ENCODE measurements at regions not wholly inside any gene's neighbourhood (a gene's known extent, or its start where the extent isn't known, plus 50 kb on each side); places are given as distances from the start of the nearest gene placed in this dataset.

DNA sequence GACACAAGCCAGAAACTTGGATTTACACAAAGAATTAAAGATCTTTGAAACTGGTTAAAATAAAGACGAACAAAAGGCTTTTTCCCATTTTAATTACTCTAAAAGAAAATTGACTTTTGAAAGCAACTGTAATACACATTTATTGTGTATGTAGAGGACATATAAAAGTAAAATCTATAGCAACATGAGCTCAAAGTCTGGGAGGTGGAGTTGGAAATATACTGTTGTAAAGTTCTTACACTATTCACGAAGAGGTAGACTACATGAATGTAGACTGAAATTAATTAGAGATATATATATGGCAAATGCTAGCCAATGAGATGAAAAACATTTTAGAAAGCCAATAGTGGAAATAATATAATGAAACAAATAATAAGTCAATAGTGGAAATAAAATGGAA, 251.0 kb downstream of the AHR start:
- Histone ChIP-seq H3K27me3 (ENCODE audit: control insufficient read depth, insufficient read depth, low read length) (no peaks in the 10 kb centered on the region), H3K9ac (no peak overlapping the region), H3K4me3 (ENCODE audit: low read depth, low read length) (no peak overlapping the region), H3K4me2 (ENCODE audit: low read length) (no peak overlapping the region), H3K9me3 (ENCODE audit: control insufficient read depth, low read length) (no peaks in the 10 kb centered on the region), H3K4me1 (no peaks in the 10 kb centered on the region), H3K36me3 (ENCODE audit: control insufficient read depth, insufficient read depth, low read length) (no peaks in the 10 kb centered on the region), H3K27ac (no peak overlapping the region), H3K79me2 (no peaks in the 10 kb centered on the region), H2AFZ (no peak overlapping the region)
- TF ChIP-seq, protein P1, sequence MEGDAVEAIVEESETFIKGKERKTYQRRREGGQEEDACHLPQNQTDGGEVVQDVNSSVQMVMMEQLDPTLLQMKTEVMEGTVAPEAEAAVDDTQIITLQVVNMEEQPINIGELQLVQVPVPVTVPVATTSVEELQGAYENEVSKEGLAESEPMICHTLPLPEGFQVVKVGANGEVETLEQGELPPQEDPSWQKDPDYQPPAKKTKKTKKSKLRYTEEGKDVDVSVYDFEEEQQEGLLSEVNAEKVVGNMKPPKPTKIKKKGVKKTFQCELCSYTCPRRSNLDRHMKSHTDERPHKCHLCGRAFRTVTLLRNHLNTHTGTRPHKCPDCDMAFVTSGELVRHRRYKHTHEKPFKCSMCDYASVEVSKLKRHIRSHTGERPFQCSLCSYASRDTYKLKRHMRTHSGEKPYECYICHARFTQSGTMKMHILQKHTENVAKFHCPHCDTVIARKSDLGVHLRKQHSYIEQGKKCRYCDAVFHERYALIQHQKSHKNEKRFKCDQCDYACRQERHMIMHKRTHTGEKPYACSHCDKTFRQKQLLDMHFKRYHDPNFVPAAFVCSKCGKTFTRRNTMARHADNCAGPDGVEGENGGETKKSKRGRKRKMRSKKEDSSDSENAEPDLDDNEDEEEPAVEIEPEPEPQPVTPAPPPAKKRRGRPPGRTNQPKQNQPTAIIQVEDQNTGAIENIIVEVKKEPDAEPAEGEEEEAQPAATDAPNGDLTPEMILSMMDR (IDR thresholded peaks at IDR 0.05), result no peak

DNA sequence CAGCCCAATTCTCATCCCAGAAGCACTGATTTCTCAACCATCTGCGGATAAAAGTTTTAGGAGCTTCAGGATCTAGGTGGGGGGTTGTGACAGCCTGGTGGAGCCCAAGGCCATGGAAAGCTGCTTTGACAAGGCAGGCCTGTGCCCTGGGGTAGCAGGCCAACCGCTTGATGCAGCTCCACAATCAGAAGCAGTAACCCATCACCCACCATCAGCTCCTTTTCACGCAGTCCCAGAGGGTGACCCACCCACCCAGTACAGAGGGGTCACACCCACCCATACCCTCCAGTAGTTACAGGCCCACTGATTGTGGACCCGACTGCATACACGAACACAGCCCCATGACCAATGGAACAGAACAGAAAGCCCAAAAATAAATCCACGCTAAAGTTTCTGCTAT, 253.9 kb downstream of the AHR start:
- Histone ChIP-seq H3K9ac (no peak overlapping the region), H2AFZ (no peak overlapping the region), H3K27me3 (ENCODE audit: control insufficient read depth, insufficient read depth, low read length) (no peaks in the 10 kb centered on the region), H3K4me2 (ENCODE audit: low read length) (no peak overlapping the region), H3K4me3 (ENCODE audit: low read depth, low read length) (no peak overlapping the region), H3K27ac (no peak overlapping the region), H3K4me1 (no peaks in the 10 kb centered on the region), H3K36me3 (ENCODE audit: control insufficient read depth, insufficient read depth, low read length) (no peaks in the 10 kb centered on the region), H3K9me3 (ENCODE audit: control insufficient read depth, low read length) (no peaks in the 10 kb centered on the region), H3K79me2 (no peaks in the 10 kb centered on the region)
- TF ChIP-seq, protein P1 (IDR thresholded peaks at IDR 0.05), result no peak

DNA sequence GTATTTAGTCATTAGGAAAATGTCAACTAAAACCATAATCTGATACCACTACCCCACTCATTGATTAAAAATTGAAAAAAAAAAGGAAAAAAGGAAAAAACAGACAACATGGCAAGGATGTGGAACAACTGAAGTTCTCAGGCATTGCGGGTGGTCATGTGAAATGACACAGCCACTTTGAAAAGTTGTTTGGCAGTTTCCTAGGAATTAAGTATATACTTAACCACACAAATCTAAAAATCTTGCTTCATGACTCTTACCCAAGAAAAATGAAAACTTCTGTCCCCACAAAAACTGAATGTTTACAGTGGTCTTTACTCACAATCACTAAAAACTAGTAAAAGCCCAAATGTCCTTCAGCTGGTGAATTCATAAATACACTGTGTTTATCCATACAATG, 254.5 kb downstream of the AHR start:
- Histone ChIP-seq H2AFZ (no peak overlapping the region), H3K9ac (no peak overlapping the region), H3K36me3 (ENCODE audit: control insufficient read depth, insufficient read depth, low read length) (no peaks in the 10 kb centered on the region), H3K9me3 (ENCODE audit: control insufficient read depth, low read length) (no peaks in the 10 kb centered on the region), H3K79me2 (no peaks in the 10 kb centered on the region), H3K4me1 (no peaks in the 10 kb centered on the region), H3K4me3 (ENCODE audit: low read depth, low read length) (no peak overlapping the region), H3K27ac (no peak overlapping the region), H3K27me3 (ENCODE audit: control insufficient read depth, insufficient read depth, low read length) (no peaks in the 10 kb centered on the region), H3K4me2 (ENCODE audit: low read length) (no peak overlapping the region)
- TF ChIP-seq, protein P1 (IDR thresholded peaks at IDR 0.05), result no peak

DNA sequence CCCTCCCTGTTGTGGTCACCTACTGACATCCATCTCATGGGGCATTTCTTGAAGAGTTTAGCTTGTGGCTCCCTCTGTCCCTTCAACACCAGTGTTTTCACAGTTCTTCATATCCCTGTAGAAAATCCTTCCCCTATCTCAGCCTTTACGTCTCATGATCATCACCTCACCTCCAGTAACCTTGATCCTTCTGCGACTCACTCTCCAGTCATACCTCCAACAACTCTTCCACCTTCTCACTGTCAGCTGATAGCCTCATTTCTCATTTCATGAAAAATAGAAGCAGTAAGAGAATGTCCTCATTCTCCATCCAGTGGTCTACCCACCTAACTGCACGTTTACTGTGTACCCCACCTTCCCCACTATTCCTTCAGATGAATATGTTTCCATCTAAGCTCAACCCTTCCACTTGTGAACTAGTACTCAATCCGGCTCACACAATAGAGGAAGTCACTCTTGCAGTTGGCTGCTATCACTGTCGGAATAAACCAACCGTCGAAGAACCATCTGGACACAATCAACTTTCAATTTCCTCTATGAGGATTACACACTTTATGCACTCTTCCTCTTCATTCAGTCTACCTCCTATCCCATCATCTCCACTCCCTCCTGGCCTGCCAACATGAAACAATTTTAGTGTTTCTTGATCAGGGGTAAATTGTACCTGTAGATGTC, 256.0 kb downstream of the AHR start:
- Histone ChIP-seq H3K9me3 (ENCODE audit: control insufficient read depth, low read length) (no peaks in the 10 kb centered on the region), H3K27ac (no peak overlapping the region), H3K4me3 (ENCODE audit: low read depth, low read length) (no peak overlapping the region), H3K27me3 (ENCODE audit: control insufficient read depth, insufficient read depth, low read length) (no peaks in the 10 kb centered on the region), H2AFZ (no peak overlapping the region), H3K9ac (no peak overlapping the region), H3K79me2 (no peaks in the 10 kb centered on the region), H3K4me2 (ENCODE audit: low read length) (no peak overlapping the region), H3K36me3 (ENCODE audit: control insufficient read depth, insufficient read depth, low read length) (no peaks in the 10 kb centered on the region), H3K4me1 (no peaks in the 10 kb centered on the region)
- TF ChIP-seq, protein P1 (IDR thresholded peaks at IDR 0.05), result no peak
